ENCODE measurements at regions not wholly inside any gene's neighbourhood (a gene's known extent, or its start where the extent isn't known, plus 50 kb on each side); places are given as distances from the start of the nearest gene placed in this dataset.
A peak's percentile ranks its signal among the peaks of the same experiment; 100 is the strongest.

DNA sequence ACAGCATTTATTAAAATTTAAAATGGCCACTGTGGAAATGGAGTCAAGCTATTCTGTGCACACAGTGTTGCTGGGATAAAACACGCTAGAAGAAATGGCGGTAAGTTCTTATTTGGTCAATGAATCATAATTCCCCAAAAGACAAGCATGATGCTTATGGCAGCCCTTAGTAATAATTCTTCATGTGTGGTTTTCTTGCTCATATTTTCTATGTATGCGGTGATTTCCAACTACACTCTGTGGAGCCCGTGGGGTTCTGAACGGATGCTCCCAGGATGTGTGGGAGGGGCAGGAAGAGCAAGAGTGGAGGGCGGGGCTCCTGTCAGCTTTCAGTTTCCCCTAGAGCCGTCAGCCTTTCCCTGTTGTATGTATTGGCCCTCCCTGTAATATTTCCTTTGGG is 91.7 kb upstream of the RMDN2 start:
- ATAC-seq (ENCODE audit: low FRiP score) (no peak), DNase-seq (ENCODE audit: low spot score) (no peak)
- TF ChIP-seq, protein P1, sequence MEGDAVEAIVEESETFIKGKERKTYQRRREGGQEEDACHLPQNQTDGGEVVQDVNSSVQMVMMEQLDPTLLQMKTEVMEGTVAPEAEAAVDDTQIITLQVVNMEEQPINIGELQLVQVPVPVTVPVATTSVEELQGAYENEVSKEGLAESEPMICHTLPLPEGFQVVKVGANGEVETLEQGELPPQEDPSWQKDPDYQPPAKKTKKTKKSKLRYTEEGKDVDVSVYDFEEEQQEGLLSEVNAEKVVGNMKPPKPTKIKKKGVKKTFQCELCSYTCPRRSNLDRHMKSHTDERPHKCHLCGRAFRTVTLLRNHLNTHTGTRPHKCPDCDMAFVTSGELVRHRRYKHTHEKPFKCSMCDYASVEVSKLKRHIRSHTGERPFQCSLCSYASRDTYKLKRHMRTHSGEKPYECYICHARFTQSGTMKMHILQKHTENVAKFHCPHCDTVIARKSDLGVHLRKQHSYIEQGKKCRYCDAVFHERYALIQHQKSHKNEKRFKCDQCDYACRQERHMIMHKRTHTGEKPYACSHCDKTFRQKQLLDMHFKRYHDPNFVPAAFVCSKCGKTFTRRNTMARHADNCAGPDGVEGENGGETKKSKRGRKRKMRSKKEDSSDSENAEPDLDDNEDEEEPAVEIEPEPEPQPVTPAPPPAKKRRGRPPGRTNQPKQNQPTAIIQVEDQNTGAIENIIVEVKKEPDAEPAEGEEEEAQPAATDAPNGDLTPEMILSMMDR (IDR thresholded peaks at IDR 0.05) = no peak

DNA sequence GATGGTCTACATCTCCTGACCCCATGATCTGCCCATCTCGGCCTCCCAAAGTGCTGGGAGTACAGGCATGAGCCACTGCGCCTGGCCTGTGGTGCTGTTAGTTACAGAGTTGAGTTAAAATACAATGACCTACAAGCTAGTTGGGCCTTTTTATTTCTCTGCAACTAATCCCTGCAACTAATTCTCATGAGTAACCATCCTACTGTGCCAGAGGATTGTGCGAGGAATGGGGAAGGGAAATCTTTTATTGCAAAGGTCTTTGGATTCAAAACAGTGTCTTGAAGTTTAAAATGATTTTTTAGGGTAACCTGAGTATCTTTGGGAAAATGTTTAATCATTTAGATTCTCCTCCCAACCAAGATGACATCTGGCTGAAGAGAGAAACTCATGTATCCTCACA is 88.8 kb upstream of the RMDN2 start:
- ATAC-seq (ENCODE audit: low FRiP score) (no peak), DNase-seq (ENCODE audit: low spot score) (no peak)
- TF ChIP-seq, protein P1 (IDR thresholded peaks at IDR 0.05) = no peak

DNA sequence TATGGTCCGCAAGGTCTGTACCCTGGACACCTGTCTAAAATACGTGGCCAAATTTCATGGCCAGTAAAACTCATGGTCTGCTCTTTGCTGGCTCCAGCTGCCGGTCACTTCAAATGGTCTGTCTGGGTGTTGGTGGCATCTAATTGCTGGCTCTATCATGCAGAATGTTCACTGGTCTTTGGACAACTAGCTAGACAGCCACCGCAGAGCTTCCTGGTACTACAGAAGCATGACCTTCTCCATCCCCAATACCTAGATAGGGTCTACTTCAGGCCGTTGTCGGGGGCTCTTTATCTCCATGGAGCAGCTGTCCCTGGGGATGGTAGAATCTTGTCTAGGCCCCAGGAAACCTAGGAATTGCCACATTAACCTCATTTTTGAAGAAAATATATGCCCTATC is 88.4 kb upstream of the RMDN2 start:
- DNase-seq (ENCODE audit: low spot score) = no peak
- TF ChIP-seq, protein P1 (IDR thresholded peaks at IDR 0.05) = no peak
- no peak for ATAC-seq (ENCODE audit: low FRiP score)

DNA sequence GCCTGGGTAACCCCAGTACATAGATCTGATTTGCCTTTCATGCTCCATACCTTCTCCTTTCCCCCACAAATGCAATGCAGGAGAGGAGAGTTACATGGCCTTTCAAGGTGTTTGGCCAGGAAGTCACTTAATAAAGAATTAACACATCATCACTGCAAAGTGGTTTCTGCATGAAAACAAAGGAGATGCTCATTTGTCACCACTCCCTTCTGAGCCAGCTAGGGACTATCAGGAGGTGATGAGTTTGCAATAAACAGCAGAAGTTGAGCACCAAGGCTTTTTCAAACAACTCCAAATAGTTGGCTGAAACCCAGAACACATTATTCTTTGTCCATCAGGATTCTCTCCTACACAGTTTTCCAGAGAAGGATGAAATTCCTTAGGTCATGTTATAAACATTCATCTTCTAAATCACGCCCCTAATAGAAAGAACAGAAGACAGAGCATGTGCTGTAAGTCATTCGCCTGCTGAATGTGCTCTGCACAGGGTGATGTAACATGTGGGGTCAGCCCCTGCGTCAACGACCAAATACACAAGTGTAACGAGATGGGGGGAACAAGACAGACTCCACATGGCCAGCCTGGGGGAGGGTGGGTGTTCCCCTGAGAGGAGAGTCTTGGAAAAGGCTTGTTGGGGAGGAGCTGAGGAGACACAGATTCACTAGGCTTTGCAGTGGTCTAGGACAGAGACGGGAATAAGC is 87.3 kb upstream of the RMDN2 start:
- ATAC-seq (ENCODE audit: low FRiP score) (peak; percentile 71), DNase-seq (ENCODE audit: low spot score) (no peak)
- TF ChIP-seq, protein P1 (IDR thresholded peaks at IDR 0.05) = no peak

DNA sequence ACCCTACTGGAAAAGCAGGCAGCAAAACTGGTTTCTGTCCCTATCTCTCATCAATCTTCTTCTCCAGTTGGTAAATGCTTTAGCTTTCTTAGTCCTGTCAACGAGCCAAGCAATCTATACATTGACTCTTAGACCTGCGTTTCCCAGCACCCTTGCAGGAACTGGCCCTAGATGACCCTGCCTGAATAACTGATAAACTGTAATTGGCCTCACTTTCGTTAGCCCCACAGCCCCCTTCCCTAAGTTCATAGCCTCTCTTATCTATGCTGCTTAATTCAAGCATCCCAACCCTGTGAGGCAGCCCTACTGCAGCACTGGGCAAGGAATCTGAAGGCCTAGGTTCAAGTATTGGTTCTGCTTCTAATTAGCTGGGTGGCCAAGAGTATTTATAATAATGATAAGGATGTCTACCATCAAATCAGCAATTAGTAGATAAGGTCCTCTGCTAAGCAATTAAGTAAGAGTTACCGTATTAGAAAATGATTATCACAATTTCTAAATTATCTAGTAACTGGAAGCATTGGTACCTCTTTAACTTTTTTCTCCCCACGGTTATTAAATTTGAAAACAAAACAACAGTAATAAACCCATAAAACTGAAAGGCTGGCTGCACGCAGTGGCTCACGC is 86.4 kb upstream of the RMDN2 start:
- no peak for ATAC-seq (ENCODE audit: low FRiP score)

DNA sequence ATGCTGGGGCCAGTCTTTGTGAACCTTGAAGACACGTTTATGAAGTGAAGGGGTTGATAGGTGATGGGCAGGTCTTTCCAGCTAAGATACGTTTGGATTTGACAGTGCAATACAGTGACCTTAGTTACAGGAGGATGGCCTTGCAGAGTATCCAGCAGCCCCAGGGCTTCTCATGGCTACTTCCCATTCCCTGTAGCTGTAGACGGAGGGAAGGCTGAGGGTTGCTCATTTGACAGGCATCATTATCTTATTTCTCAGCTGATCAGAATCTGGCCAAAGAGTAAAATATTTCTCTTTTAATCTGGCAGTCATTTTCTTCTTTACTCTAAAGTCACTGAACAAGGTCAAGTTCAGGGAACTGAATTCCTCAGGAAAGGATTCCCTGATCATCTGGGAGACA is 85.1 kb upstream of the RMDN2 start:
- DNase-seq (ENCODE audit: low spot score) (no peak), ATAC-seq (ENCODE audit: low FRiP score) (no peak)
- TF ChIP-seq, protein P1 (IDR thresholded peaks at IDR 0.05) = no peak

More for the DNA sequence above, 86.4 kb upstream of the RMDN2 start:
- TF ChIP-seq, protein P1 (IDR thresholded peaks at IDR 0.05) = no peak
- DNase-seq (ENCODE audit: low spot score) = no peak
